HG03354 (cell line): ENCODE measurements at regions not wholly inside any gene's neighbourhood (a gene's known extent, or its start where the extent isn't known, plus 50 kb on each side); places are given as distances from the start of the nearest gene placed in this dataset.
"Not testable (repeated sequence)": the region's sequence is repeated elsewhere in the genome, so short reads cannot be mapped to it uniquely, and the experiment has no call there.

Experiments used
- ATAC-seq: cut with Tn5 transposase; IDR thresholded peaks from one replicate; pipeline ENCODE4 v1.9.1; 2021; ENCODE audit warnings: mild to moderate bottlenecking; ENCODE audit not compliant: unreplicated experiment, poor library complexity, severe bottlenecking

- ATAC-seq: no peak
These were observed 555.0 kb downstream of the ANKRD50 start for GRCh38 chr4:124157396-124158083.

- ATAC-seq: no peak
These were observed 549.1 kb downstream of the ANKRD50 start for GRCh38 chr4:124163401-124163800.

- ATAC-seq: no peak
These were observed 544.9 kb downstream of the ANKRD50 start for GRCh38 chr4:124167602-124168001.

- ATAC-seq: not testable (repeated sequence)
These were observed 543.0 kb downstream of the ANKRD50 start for GRCh38 chr4:124169524-124169923.

- ATAC-seq: no peak
These were observed 538.6 kb downstream of the ANKRD50 start for GRCh38 chr4:124173912-124174311.

- ATAC-seq: no peak
These were observed 534.7 kb downstream of the ANKRD50 start for GRCh38 chr4:124177647-124178425.

GRCh38 chr4:124178449-124179021, 534.0 kb downstream of the ANKRD50 start:
- no peak for ATAC-seq

- no peak for ATAC-seq
These were observed 532.9 kb downstream of the ANKRD50 start for GRCh38 chr4:124179506-124180186.

GRCh38 chr4:124181039-124181438, 531.5 kb downstream of the ANKRD50 start:
- no peak for ATAC-seq

GRCh38 chr4:124183231-124183630, 529.3 kb downstream of the ANKRD50 start:
- no peak for ATAC-seq

GRCh38 chr4:124183926-124184325, 528.6 kb downstream of the ANKRD50 start:
- ATAC-seq: no peak

GRCh38 chr4:124184792-124185191, 527.7 kb downstream of the ANKRD50 start:
- ATAC-seq: no peak

- ATAC-seq: no peak
These were observed 523.9 kb downstream of the ANKRD50 start for GRCh38 chr4:124188595-124188994.

GRCh38 chr4:124189545-124189944, 523.0 kb downstream of the ANKRD50 start:
- no peak for ATAC-seq

GRCh38 chr4:124191329-124191728, 521.2 kb downstream of the ANKRD50 start:
- no peak for ATAC-seq

GRCh38 chr4:124192544-124192943, 520.0 kb downstream of the ANKRD50 start:
- ATAC-seq: no peak

- ATAC-seq: no peak
These were observed 513.3 kb downstream of the ANKRD50 start for GRCh38 chr4:124199185-124199584.

- ATAC-seq: no peak
These were observed 512.8 kb downstream of the ANKRD50 start for GRCh38 chr4:124199755-124200154.

GRCh38 chr4:124201636-124202035, 510.9 kb downstream of the ANKRD50 start:
- no peak for ATAC-seq

- ATAC-seq: no peak
These were observed 510.4 kb downstream of the ANKRD50 start for GRCh38 chr4:124202099-124202498.
